ENCODE measurements at regions not wholly inside any gene's neighbourhood (a gene's known extent, or its start where the extent isn't known, plus 50 kb on each side); places are given as distances from the start of the nearest gene placed in this dataset.

GRCh38 chr14:89551432-89551831, 134.4 kb upstream of the FOXN3 start:
- Histone ChIP-seq H3K4me3 (ENCODE audit: control extremely low read depth in 1 of 5, extremely low read depth in 1 of 5, insufficient read depth in 1 of 5, low read depth in 2 of 5, low read length in 4 of 5) (no peak overlapping the region), H3K36me3 (replicated peaks in 1 of 2; ENCODE audit: control extremely low read depth in 1 of 2, control insufficient read depth in 1 of 2, extremely low read depth in 1 of 2, insufficient read depth in 2 of 2, low read length in 1 of 2) (peaks cover 0 to 10% of the 10 kb centered on the region in 2 experiments), H3K4me1 (ENCODE audit: control insufficient read depth in 2 of 2, insufficient read depth in 2 of 2, low read length in 2 of 2) (no peaks in the 10 kb centered on the region), H3K9ac (ENCODE audit: low read length) (no peak overlapping the region), H4K20me1 (ENCODE audit: control insufficient read depth, insufficient read depth, low read length, poor library complexity, severe bottlenecking) (no peaks in the 10 kb centered on the region), H3K4me2 (replicated peaks; ENCODE audit: low read depth, low read length, poor library complexity, severe bottlenecking) (no peak overlapping the region), H3K9me3 (ENCODE audit: control extremely low read depth in 1 of 3, control insufficient read depth in 2 of 3, insufficient read depth in 1 of 3, low read length in 2 of 3) (no peaks in the 10 kb centered on the region), H3K79me2 (ENCODE audit: control insufficient read depth, insufficient read depth, low read length) (peaks cover 50% of the 10 kb centered on the region), H3K27ac (ENCODE audit: low read length in 2 of 2) (no peak overlapping the region), H2AFZ (ENCODE audit: insufficient read depth, low read depth, low read length, poor library complexity, severe bottlenecking) (no peak overlapping the region), H3K27me3 (replicated peaks in 1 of 4; ENCODE audit: control extremely low read depth in 1 of 4, control insufficient read depth in 3 of 4, insufficient read depth in 4 of 4, low read length in 3 of 4) (no peaks in the 10 kb centered on the region)
- ATAC-seq (ENCODE audit: low read depth), result no peak
- no peak for TF ChIP-seq EZH2 (IDR thresholded peaks at IDR 0.05; ENCODE audit: borderline replicate concordance, insufficient read depth, low read depth, low read length, poor library complexity, severe bottlenecking)
- TF ChIP-seq CTCF (IDR thresholded peaks at IDR 0.05), result no peak
- H3K4me3 Mint-ChIP-seq, result no peak overlapping the region
- ChIA-PET POLR2A (no interaction called here), CTCF (interaction anchor here (1.6 kb wide), 1 partner anchor 374 kb away, joined by 3 read pairs; no protein-coding TSS in a partner anchor)
- 82% methylated on average over 6 of the region's 6 CpGs for WGBS (ENCODE audit: insufficient coverage)
- intact Hi-C loops (cut with micrococcal nuclease), result no loop called here
- no peaks in the 10 kb centered on the region for H3K9me3 Mint-ChIP-seq (ENCODE audit: insufficient read depth)
- no peak overlapping the region for H3K27ac Mint-ChIP-seq
- H3K4me1 Mint-ChIP-seq, result peaks cover 19% of the 10 kb centered on the region
- H3K27me3 Mint-ChIP-seq, result no peaks in the 10 kb centered on the region
- DNase-seq, result no peak

- Histone ChIP-seq H3K79me2 (ENCODE audit: control insufficient read depth, insufficient read depth, low read length) (peaks cover 47% of the 10 kb centered on the region), H3K4me3 (ENCODE audit: control extremely low read depth in 1 of 5, extremely low read depth in 1 of 5, insufficient read depth in 1 of 5, low read depth in 2 of 5, low read length in 4 of 5) (no peak overlapping the region), H3K4me1 (ENCODE audit: control insufficient read depth in 2 of 2, insufficient read depth in 2 of 2, low read length in 2 of 2) (no peaks in the 10 kb centered on the region), H4K20me1 (ENCODE audit: control insufficient read depth, insufficient read depth, low read length, poor library complexity, severe bottlenecking) (no peaks in the 10 kb centered on the region), H3K27ac (ENCODE audit: low read length in 2 of 2) (no peak overlapping the region), H3K9me3 (ENCODE audit: control extremely low read depth in 1 of 3, control insufficient read depth in 2 of 3, insufficient read depth in 1 of 3, low read length in 2 of 3) (no peaks in the 10 kb centered on the region), H3K36me3 (replicated peaks in 1 of 2; ENCODE audit: control extremely low read depth in 1 of 2, control insufficient read depth in 1 of 2, extremely low read depth in 1 of 2, insufficient read depth in 2 of 2, low read length in 1 of 2) (peaks cover 0 to 10% of the 10 kb centered on the region in 2 experiments), H3K4me2 (replicated peaks; ENCODE audit: low read depth, low read length, poor library complexity, severe bottlenecking) (no peak overlapping the region), H3K9ac (ENCODE audit: low read length) (no peak overlapping the region), H2AFZ (ENCODE audit: insufficient read depth, low read depth, low read length, poor library complexity, severe bottlenecking) (no peak overlapping the region), H3K27me3 (replicated peaks in 1 of 4; ENCODE audit: control extremely low read depth in 1 of 4, control insufficient read depth in 3 of 4, insufficient read depth in 4 of 4, low read length in 3 of 4) (no peaks in the 10 kb centered on the region)
- H3K4me3 Mint-ChIP-seq, result no peak overlapping the region
- ATAC-seq (ENCODE audit: low read depth) (no peak), DNase-seq (no peak)
- no CpG with 5 or more reads among the region's 8 CpGs for WGBS (ENCODE audit: insufficient coverage)
- H3K9me3 Mint-ChIP-seq (ENCODE audit: insufficient read depth), result no peaks in the 10 kb centered on the region
- ChIA-PET CTCF (interaction anchor here (1.6 kb wide), 1 partner anchor 374 kb away, joined by 3 read pairs; no protein-coding TSS in a partner anchor), POLR2A (no interaction called here)
- no peak overlapping the region for H3K27ac Mint-ChIP-seq
- H3K27me3 Mint-ChIP-seq, result no peaks in the 10 kb centered on the region
- intact Hi-C loops (cut with micrococcal nuclease), result no loop called here
- TF ChIP-seq CTCF (IDR thresholded peaks at IDR 0.05), result no peak
- no peak for TF ChIP-seq EZH2 (IDR thresholded peaks at IDR 0.05; ENCODE audit: borderline replicate concordance, insufficient read depth, low read depth, low read length, poor library complexity, severe bottlenecking)
- peaks cover 19% of the 10 kb centered on the region for H3K4me1 Mint-ChIP-seq
These were observed 133.8 kb upstream of the FOXN3 start for GRCh38 chr14:89550821-89551220.

All from B cell (primary cell).